GM23338 (cell line): ENCODE measurements at regions not wholly inside any gene's neighbourhood (a gene's known extent, or its start where the extent isn't known, plus 50 kb on each side); places are given as distances from the start of the nearest gene placed in this dataset.

Experiments
- ATAC-seq: fragments of 200-7000 bp; cut with Tn5 transposase; 3 replicates; pipeline ENCODE4 v1.9.1; 2020
- DNase-seq: peaks from one replicate; pipeline ENCODE4 v3.0.0-alpha.2; 2015; ENCODE audit warnings: low spot score
- H2AFZ ChIP-seq: fragments of 200-600 bp; sonication (generic); 2 replicates; pipeline ENCODE4 v1.8.0; 2016; ENCODE audit warnings: antibody characterized with exemption, mild to moderate bottlenecking, moderate library complexity
- H3F3A ChIP-seq: fragments of 200-600 bp; sonication (generic); replicated peaks from 2 replicates; pipeline ENCODE4 v1.8.0; 2017; ENCODE audit warnings: antibody characterized with exemption, mixed run types, low read depth
- H3K27ac ChIP-seq: fragments of 200-600 bp; sonication (generic); 2 replicates; pipeline ENCODE4 v1.6.1; 2016; ENCODE audit warnings: low read depth
- H3K27me3 ChIP-seq: fragments of 200-600 bp; sonication (generic); 2 replicates; pipeline ENCODE4 v1.8.0; 2016; ENCODE audit warnings: mild to moderate bottlenecking, mixed run types, moderate library complexity; ENCODE audit not compliant: insufficient read depth
- H3K36me3 ChIP-seq: fragments of 200-600 bp; sonication (generic); 2 replicates; pipeline ENCODE4 v1.8.0; 2016; ENCODE audit warnings: mild to moderate bottlenecking; ENCODE audit not compliant: insufficient read depth
- H3K4me1 ChIP-seq: fragments of 200-600 bp; sonication (generic); 2 replicates; pipeline ENCODE4 v1.8.0; 2016; ENCODE audit warnings: mild to moderate bottlenecking, moderate library complexity; ENCODE audit not compliant: insufficient read depth
- H3K4me2 ChIP-seq: fragments of 200-600 bp; sonication (generic); 2 replicates; pipeline ENCODE4 v1.7.1; 2017; ENCODE audit warnings: mixed run types
- H3K4me3 ChIP-seq: fragments of 200-600 bp; sonication (generic); 2 replicates; pipeline ENCODE4 v1.6.1; 2016; ENCODE audit warnings: mixed run types
- H3K79me2 ChIP-seq: fragments of 200-600 bp; sonication (generic); replicated peaks from 2 replicates; pipeline ENCODE4 v1.8.0; 2017; ENCODE audit warnings: mild to moderate bottlenecking; ENCODE audit not compliant: insufficient read depth
- H3K9me2 ChIP-seq: fragments of 200-600 bp; sonication (generic); 2 replicates; pipeline ENCODE4 v1.8.0; 2017; ENCODE audit not compliant: insufficient read depth
- H4K20me1 ChIP-seq: fragments of 200-600 bp; sonication (generic); replicated peaks from 2 replicates; pipeline ENCODE4 v1.8.0; 2017; ENCODE audit warnings: mild to moderate bottlenecking; ENCODE audit not compliant: insufficient read depth
- H3K27ac Mint-ChIP-seq: 2 replicates; pipeline ENCODE4 v1.8.0; 2020; ENCODE audit warnings: inconsistent platforms, mild to moderate bottlenecking, moderate library complexity, mixed read lengths
- H3K27me3 Mint-ChIP-seq: 3 replicates; pipeline ENCODE4 v1.8.0; 2022; ENCODE audit warnings: low read depth, mild to moderate bottlenecking, moderate library complexity, mixed read lengths, inconsistent platforms; ENCODE audit not compliant: insufficient read depth, poor library complexity
- H3K36me3 Mint-ChIP-seq: 3 replicates; pipeline ENCODE4 v1.8.0; 2021; ENCODE audit warnings: low read depth, mild to moderate bottlenecking, inconsistent platforms, moderate library complexity, mixed read lengths
- H3K4me1 Mint-ChIP-seq: 3 replicates; pipeline ENCODE4 v1.8.0; 2020; ENCODE audit warnings: mild to moderate bottlenecking, inconsistent platforms, mixed read lengths
- H3K4me3 Mint-ChIP-seq: 3 replicates; pipeline ENCODE4 v1.8.0; 2021; ENCODE audit warnings: moderate library complexity, mild to moderate bottlenecking, inconsistent platforms, mixed read lengths
- H3K9me3 Mint-ChIP-seq: 3 replicates; pipeline ENCODE4 v1.8.0; 2020; ENCODE audit warnings: moderate library complexity, mild to moderate bottlenecking, inconsistent platforms, mixed read lengths
- EZH2 ChIP-seq: fragments of 200-600 bp; sonication (generic); IDR thresholded peaks from one replicate; pipeline ENCODE4 v1.8.0; 2017; ENCODE audit warnings: antibody characterized with exemption, mild to moderate bottlenecking, low read depth; ENCODE audit not compliant: unreplicated experiment
- EZH2phosphoT487 ChIP-seq: fragments of 200-600 bp; sonication (generic); IDR thresholded peaks from one replicate; pipeline ENCODE4 v1.8.1; 2018; ENCODE audit warnings: antibody characterized with exemption; ENCODE audit not compliant: unreplicated experiment
- POLR2AphosphoS5 ChIP-seq: IDR thresholded peaks from 2 replicates; pipeline ENCODE4 v1.6.1; 2016; ENCODE audit warnings: antibody characterized with exemption, low read depth
- STAT1 ChIP-seq: IDR thresholded peaks from one replicate; pipeline ENCODE4 v1.6.1; 2016; ENCODE audit warnings: antibody characterized with exemption; ENCODE audit not compliant: unreplicated experiment
- ZNF114 ChIP-seq: fragments of 250-450 bp; sonication (Bioruptor Pico); IDR thresholded peaks from 2 replicates; pipeline ENCODE4 v1.5.0; 2020; ENCODE audit warnings: mild to moderate bottlenecking, moderate library complexity
- ZNF331 ChIP-seq: fragments of 250-450 bp; sonication (Bioruptor Pico); IDR thresholded peaks from 2 replicates; pipeline ENCODE4 v1.5.0; 2020; ENCODE audit warnings: low read depth, mild to moderate bottlenecking, moderate library complexity
- ZNF462 ChIP-seq: fragments of 250-450 bp; sonication (Bioruptor Pico); IDR thresholded peaks from 2 replicates; pipeline ENCODE4 v1.5.0; 2020; ENCODE audit warnings: mild to moderate bottlenecking, moderate library complexity
- TF ChIP-seq, protein P1 (sequence below), 2 experiments: fragments of 200-600 bp in 1 of 2; sonication (generic) in 1 of 2; conservative IDR thresholded peaks; 2 replicates each; pipeline versions ENCODE4 v1.5.1 to v1.6.1; 2016 to 2017; ENCODE audit warnings: antibody characterized with exemption in 2 of 2, low read depth in 2 of 2, mild to moderate bottlenecking in 2 of 2, moderate library complexity in 1 of 2
- TF ChIP-seq, protein P2 (sequence below): IDR thresholded peaks from one replicate; pipeline ENCODE4 v1.6.1; 2018; ENCODE audit warnings: antibody characterized with exemption; ENCODE audit not compliant: unreplicated experiment
- TF ChIP-seq, protein P3 (sequence below): IDR thresholded peaks from 2 replicates; pipeline ENCODE4 v1.6.1; 2016; ENCODE audit warnings: antibody characterized with exemption

GRCh38 chr5:164608507-164608906 lies 1103.1 kb downstream of the MAT2B start:
- DNase-seq (no peak), ATAC-seq (no peak)
- Histone ChIP-seq H3K79me2 (no peaks in the 10 kb centered on the region), H3K36me3 (no peaks in the 10 kb centered on the region), H3K4me2 (no peak overlapping the region), H3K4me1 (no peaks in the 10 kb centered on the region), H2AFZ (no peak overlapping the region), H4K20me1 (no peaks in the 10 kb centered on the region), H3K27me3 (no peaks in the 10 kb centered on the region), H3K27ac (no peak overlapping the region), H3K9me2 (no peaks in the 10 kb centered on the region), H3F3A (no peaks in the 10 kb centered on the region), H3K4me3 (no peak overlapping the region)
- Mint-ChIP-seq H3K27me3 (peaks cover 2% of the 10 kb centered on the region), H3K36me3 (peaks cover 4% of the 10 kb centered on the region; the same call in 1 of the 3 replicates), H3K4me3 (no peak overlapping the region), H3K9me3 (peaks cover 4% of the 10 kb centered on the region; the same call in 2 of the 3 replicates), H3K27ac (no peak overlapping the region), H3K4me1 (no peaks in the 10 kb centered on the region)
- TF ChIP-seq ZNF114 (CRISPR knock-in tag) (no peak), ZNF331 (no peak), STAT1 (no peak), POLR2AphosphoS5 (no peak)

GRCh38 chr5:164610374-164610773 lies 1105.0 kb downstream of the MAT2B start:
- ATAC-seq: no peak
- no peak overlapping the region for H3K27ac Mint-ChIP-seq
- TF ChIP-seq, protein P1, sequence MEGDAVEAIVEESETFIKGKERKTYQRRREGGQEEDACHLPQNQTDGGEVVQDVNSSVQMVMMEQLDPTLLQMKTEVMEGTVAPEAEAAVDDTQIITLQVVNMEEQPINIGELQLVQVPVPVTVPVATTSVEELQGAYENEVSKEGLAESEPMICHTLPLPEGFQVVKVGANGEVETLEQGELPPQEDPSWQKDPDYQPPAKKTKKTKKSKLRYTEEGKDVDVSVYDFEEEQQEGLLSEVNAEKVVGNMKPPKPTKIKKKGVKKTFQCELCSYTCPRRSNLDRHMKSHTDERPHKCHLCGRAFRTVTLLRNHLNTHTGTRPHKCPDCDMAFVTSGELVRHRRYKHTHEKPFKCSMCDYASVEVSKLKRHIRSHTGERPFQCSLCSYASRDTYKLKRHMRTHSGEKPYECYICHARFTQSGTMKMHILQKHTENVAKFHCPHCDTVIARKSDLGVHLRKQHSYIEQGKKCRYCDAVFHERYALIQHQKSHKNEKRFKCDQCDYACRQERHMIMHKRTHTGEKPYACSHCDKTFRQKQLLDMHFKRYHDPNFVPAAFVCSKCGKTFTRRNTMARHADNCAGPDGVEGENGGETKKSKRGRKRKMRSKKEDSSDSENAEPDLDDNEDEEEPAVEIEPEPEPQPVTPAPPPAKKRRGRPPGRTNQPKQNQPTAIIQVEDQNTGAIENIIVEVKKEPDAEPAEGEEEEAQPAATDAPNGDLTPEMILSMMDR (conservative IDR thresholded peaks at IDR 0.05; ENCODE audit: low read depth in 2 of 2): no peak
- TF ChIP-seq ZNF331 (no peak), ZNF462 (CRISPR knock-in tag) (no peak), ZNF114 (CRISPR knock-in tag) (no peak), EZH2 (no peak), EZH2phosphoT487 (no peak)
- TF ChIP-seq, protein P2, sequence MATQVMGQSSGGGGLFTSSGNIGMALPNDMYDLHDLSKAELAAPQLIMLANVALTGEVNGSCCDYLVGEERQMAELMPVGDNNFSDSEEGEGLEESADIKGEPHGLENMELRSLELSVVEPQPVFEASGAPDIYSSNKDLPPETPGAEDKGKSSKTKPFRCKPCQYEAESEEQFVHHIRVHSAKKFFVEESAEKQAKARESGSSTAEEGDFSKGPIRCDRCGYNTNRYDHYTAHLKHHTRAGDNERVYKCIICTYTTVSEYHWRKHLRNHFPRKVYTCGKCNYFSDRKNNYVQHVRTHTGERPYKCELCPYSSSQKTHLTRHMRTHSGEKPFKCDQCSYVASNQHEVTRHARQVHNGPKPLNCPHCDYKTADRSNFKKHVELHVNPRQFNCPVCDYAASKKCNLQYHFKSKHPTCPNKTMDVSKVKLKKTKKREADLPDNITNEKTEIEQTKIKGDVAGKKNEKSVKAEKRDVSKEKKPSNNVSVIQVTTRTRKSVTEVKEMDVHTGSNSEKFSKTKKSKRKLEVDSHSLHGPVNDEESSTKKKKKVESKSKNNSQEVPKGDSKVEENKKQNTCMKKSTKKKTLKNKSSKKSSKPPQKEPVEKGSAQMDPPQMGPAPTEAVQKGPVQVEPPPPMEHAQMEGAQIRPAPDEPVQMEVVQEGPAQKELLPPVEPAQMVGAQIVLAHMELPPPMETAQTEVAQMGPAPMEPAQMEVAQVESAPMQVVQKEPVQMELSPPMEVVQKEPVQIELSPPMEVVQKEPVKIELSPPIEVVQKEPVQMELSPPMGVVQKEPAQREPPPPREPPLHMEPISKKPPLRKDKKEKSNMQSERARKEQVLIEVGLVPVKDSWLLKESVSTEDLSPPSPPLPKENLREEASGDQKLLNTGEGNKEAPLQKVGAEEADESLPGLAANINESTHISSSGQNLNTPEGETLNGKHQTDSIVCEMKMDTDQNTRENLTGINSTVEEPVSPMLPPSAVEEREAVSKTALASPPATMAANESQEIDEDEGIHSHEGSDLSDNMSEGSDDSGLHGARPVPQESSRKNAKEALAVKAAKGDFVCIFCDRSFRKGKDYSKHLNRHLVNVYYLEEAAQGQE: no peak
- TF ChIP-seq, protein P3, sequence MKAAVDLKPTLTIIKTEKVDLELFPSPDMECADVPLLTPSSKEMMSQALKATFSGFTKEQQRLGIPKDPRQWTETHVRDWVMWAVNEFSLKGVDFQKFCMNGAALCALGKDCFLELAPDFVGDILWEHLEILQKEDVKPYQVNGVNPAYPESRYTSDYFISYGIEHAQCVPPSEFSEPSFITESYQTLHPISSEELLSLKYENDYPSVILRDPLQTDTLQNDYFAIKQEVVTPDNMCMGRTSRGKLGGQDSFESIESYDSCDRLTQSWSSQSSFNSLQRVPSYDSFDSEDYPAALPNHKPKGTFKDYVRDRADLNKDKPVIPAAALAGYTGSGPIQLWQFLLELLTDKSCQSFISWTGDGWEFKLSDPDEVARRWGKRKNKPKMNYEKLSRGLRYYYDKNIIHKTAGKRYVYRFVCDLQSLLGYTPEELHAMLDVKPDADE: no peak

More at GRCh38 chr5:164610374-164610773, 1105.0 kb downstream of the MAT2B start:
- Histone ChIP-seq H3K4me3 (no peak overlapping the region), H3F3A (no peaks in the 10 kb centered on the region), H4K20me1 (no peaks in the 10 kb centered on the region), H3K4me1 (no peaks in the 10 kb centered on the region), H3K27ac (no peak overlapping the region), H3K36me3 (no peaks in the 10 kb centered on the region), H3K4me2 (no peak overlapping the region), H3K27me3 (no peaks in the 10 kb centered on the region), H3K79me2 (no peaks in the 10 kb centered on the region), H2AFZ (no peak overlapping the region), H3K9me2 (no peaks in the 10 kb centered on the region)
- Mint-ChIP-seq H3K9me3 (peaks cover 4% of the 10 kb centered on the region; the same call in 2 of the 3 replicates), H3K4me3 (no peak overlapping the region), H3K36me3 (peaks cover 4% of the 10 kb centered on the region; the same call in 1 of the 3 replicates), H3K27me3 (peaks cover 2% of the 10 kb centered on the region), H3K4me1 (no peaks in the 10 kb centered on the region)
- DNase-seq: no peak
